ENCODE measurements at regions not wholly inside any gene's neighbourhood (a gene's known extent, or its start where the extent isn't known, plus 50 kb on each side); places are given as distances from the start of the nearest gene placed in this dataset.

DNA sequence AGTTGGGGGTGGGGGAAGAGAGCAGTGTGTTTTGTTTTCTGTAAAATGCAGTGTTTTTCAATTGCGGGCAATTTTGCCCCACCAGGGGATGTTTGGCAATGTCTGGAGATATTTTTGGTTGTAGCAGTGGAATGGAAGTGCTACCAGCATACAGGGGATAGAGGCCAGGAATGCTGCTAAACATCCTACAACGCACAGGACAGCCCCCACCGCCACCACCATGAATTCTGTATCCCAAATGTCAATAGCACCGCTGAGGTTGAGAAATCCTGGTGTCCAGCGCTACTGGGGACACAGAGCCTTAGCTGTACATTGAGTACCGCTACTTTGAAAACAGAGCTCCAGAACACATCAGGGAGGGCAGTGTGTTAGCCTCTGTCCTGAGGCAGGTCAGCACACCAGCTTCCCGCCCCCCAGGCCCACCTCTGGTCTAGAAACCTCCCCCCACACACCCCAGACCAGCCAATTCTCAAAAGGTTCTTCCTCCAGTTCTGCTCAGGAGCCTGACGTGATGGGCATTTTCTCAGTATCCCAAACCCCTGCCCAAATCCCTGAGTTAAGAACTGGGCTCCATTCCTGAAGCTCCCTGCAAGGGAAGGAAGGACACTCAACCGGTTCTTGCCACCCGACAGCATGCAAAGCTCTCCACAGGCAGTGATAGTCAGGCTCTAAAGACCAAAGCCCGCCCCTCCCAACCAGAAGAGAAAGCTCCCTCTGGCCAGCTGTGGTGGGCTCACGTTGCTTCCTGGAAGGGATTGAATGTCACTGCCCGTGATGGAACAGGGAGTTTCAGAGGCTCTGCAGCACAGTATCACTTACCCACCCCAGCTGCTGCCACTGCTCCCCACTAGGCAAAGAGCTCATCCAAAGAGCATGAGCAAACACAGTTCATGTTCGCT is 321.5 kb upstream of the JARID2 start:
- TF ChIP-seq POLR2A (IDR thresholded peaks at IDR 0.05; ENCODE audit: low read length) (no peak), GATA1 (IDR thresholded peaks at IDR 0.05; ENCODE audit: low read depth, low read length) (no peak)

All from erythroblast (primary cell).